GM12878 (cell line): ENCODE measurements at regions not wholly inside any gene's neighbourhood (a gene's known extent, or its start where the extent isn't known, plus 50 kb on each side); places are given as distances from the start of the nearest gene placed in this dataset.

Experiments
- ATAC-seq: fragments of 200-7000 bp; cut with Tn5 transposase; 3 replicates; pipeline ENCODE4 v1.9.1; 2020; ENCODE audit warnings: mild to moderate bottlenecking, moderate library complexity
- BruUV-seq: library from RNA; stranded (reverse); fragments of 400-500 nt; replicated peaks from 2 replicates; lab custom pipeline; 2021; lab: Mats Ljungman, UMichigan
- CTCF ChIA-PET: fragments of 300-600 bp; sonication (Branson Sonifier 250); formaldehyde crosslinking; extraction: SDS; loops from one replicate; lab custom pipeline; 2021; ENCODE audit warnings: inconsistent platforms; lab: Yijun Ruan, JAX
- POLR2A ChIA-PET: fragments of 350-600 bp; formaldehyde crosslinking; extraction: SDS; loops from one replicate; lab custom pipeline; 2021; ENCODE audit warnings: inconsistent platforms; lab: Charles Lee
- RAD21 ChIA-PET: fragments of 300-600 bp; sonication (Branson Sonifier 250); formaldehyde crosslinking; loops from one replicate; lab custom pipeline; 2023; ENCODE audit warnings: antibody characterized with exemption; ENCODE audit not compliant: unreplicated experiment; lab: Charles Lee
- SMC1A ChIA-PET: fragments of 300-600 bp; sonication (Branson Sonifier 250); formaldehyde crosslinking; loops from one replicate; lab custom pipeline; 2023; ENCODE audit not compliant: unreplicated experiment, uncharacterized antibody; lab: Charles Lee
- DNase-seq: peaks from one replicate; pipeline ENCODE4 v3.0.0-alpha.2; 2011; ENCODE audit warnings: low read depth, low spot score
- FAIRE-seq: peaks from 3 replicates; lab custom pipeline; 2011; peaks lifted over from hg19 to GRCh38; lab: Jason Lieb, UNC
- H2AFZ ChIP-seq: 2 replicates; pipeline ENCODE4 v1.6.0; 2011; ENCODE audit warnings: low read depth, low read length, control low read depth; ENCODE audit not compliant: control insufficient read depth
- H3K27ac ChIP-seq: 2 replicates; pipeline ENCODE4 v1.5.1; 2011; ENCODE audit warnings: control low read depth; ENCODE audit not compliant: control insufficient read depth, insufficient read depth
- H3K27me3 ChIP-seq, 2 experiments: replicated peaks in 1 of 2; 2 replicates each; pipeline versions ENCODE4 v1.6.0 to v1.6.1; 2011; ENCODE audit warnings: low read length in 1 of 2; ENCODE audit not compliant: control insufficient read depth in 2 of 2, insufficient read depth in 2 of 2
- H3K36me3 ChIP-seq, 2 experiments: 2 replicates each; pipeline ENCODE4 v1.5.1; 2011; ENCODE audit warnings: low read length in 1 of 2; ENCODE audit not compliant: control insufficient read depth in 2 of 2, insufficient read depth in 2 of 2
- H3K4me1 ChIP-seq: 2 replicates; pipeline ENCODE4 v1.6.1; 2011; ENCODE audit warnings: mild to moderate bottlenecking, low read length, moderate library complexity, mixed read lengths; ENCODE audit not compliant: control insufficient read depth, insufficient read depth
- H3K4me2 ChIP-seq: 2 replicates; pipeline ENCODE4 v1.6.0; 2011; ENCODE audit warnings: control low read depth; ENCODE audit not compliant: control insufficient read depth, insufficient read depth
- H3K4me3 ChIP-seq: fragments of 200-600 bp; sonication (generic); 2 replicates; pipeline ENCODE4 v1.5.1; 2016
- H3K79me2 ChIP-seq: 2 replicates; pipeline ENCODE4 v1.6.0; 2011; ENCODE audit warnings: low read length; ENCODE audit not compliant: control insufficient read depth, insufficient read depth
- H3K9ac ChIP-seq: 2 replicates; pipeline ENCODE4 v1.8.0; 2011; ENCODE audit warnings: low read length, control low read depth, mixed read lengths; ENCODE audit not compliant: control insufficient read depth, insufficient read depth
- H3K9me3 ChIP-seq: replicated peaks from 3 replicates; pipeline ENCODE4 v1.5.1; 2011; ENCODE audit warnings: mild to moderate bottlenecking, low read length; ENCODE audit not compliant: control insufficient read depth, insufficient read depth
- H4K20me1 ChIP-seq: 2 replicates; pipeline ENCODE4 v1.6.0; 2011; ENCODE audit not compliant: control insufficient read depth, insufficient read depth
- EED ChIP-seq: sonication (generic); IDR thresholded peaks from 2 replicates; pipeline ENCODE4 v1.6.1; 2016; ENCODE audit warnings: antibody characterized with exemption, low read depth
- KLF5 ChIP-seq: fragments of 450-650 bp; IDR thresholded peaks from 2 replicates; pipeline ENCODE4 v1.6.1; 2014; ENCODE audit warnings: mild to moderate bottlenecking; ENCODE audit not compliant: partially characterized antibody
- MYB ChIP-seq: fragments of 150-350 bp; IDR thresholded peaks from 2 replicates; pipeline ENCODE4 v1.6.1; 2014; ENCODE audit warnings: mild to moderate bottlenecking, low read depth, low read length, borderline replicate concordance
- RAD21 ChIP-seq: IDR thresholded peaks from 2 replicates; pipeline ENCODE4 v1.6.1; 2011; ENCODE audit warnings: mild to moderate bottlenecking, low read depth, low read length, moderate library complexity; ENCODE audit not compliant: insufficient read depth
- RB1 ChIP-seq: fragments of 450-650 bp; formaldehyde crosslinking; IDR thresholded peaks from 2 replicates; pipeline ENCODE4 v1.6.1; 2017; ENCODE audit warnings: mild to moderate bottlenecking, borderline replicate concordance
- SMARCA5 ChIP-seq: fragments of 450-650 bp; IDR thresholded peaks from 2 replicates; pipeline ENCODE4 v1.6.1; 2017; ENCODE audit warnings: mild to moderate bottlenecking
- SMC3 ChIP-seq: IDR thresholded peaks from 2 replicates; pipeline ENCODE4 v1.6.1; 2011; ENCODE audit warnings: low read length, improper control_type of control experiment, borderline replicate concordance
- YY1 ChIP-seq: IDR thresholded peaks from 2 replicates; pipeline ENCODE4 v1.6.1; 2011; ENCODE audit warnings: low read depth, mild to moderate bottlenecking, low read length
- ZNF217 ChIP-seq: fragments of 450-650 bp; IDR thresholded peaks from 2 replicates; pipeline ENCODE4 v1.6.1; 2017; ENCODE audit warnings: antibody characterized with exemption, mild to moderate bottlenecking
- WGBS: methylation state at CpG from one replicate; pipeline ENCODE4 v1.1.6; 2016; ENCODE audit warnings: low lambda C conversion rate; ENCODE audit not compliant: insufficient replicate concordance, insufficient coverage; ENCODE audit errors: missing lambda C conversion rate; 5-methylcytosine and 5-hydroxymethylcytosine counted together
- in situ Hi-C: fragments of 300-500 bp; cut with MboI; formaldehyde crosslinking; loops from 9 replicates; pipeline ENCODE4 v1.14.3; 2018; ENCODE audit warnings: mixed read lengths
- intact Hi-C: fragments of 100-400 bp; cut with micrococcal nuclease; formaldehyde crosslinking; loops from one replicate; pipeline ENCODE4 v1.14.2; 2022; ENCODE audit not compliant: unreplicated experiment
- TF ChIP-seq, protein P1 (sequence below): IDR thresholded peaks from 2 replicates; pipeline ENCODE4 v1.6.1; 2012; ENCODE audit warnings: low read depth, low read length, improper control_type of control experiment
- TF ChIP-seq, protein P2 (sequence below), 3 experiments: IDR thresholded peaks in 2 of 3; conservative IDR thresholded peaks in 1 of 3; 2 replicates each; pipeline ENCODE4 v1.5.1; 2011; ENCODE audit warnings: low read depth in 3 of 3, low read length in 3 of 3, mild to moderate bottlenecking in 3 of 3, control low read depth in 2 of 3, moderate library complexity in 2 of 3, inconsistent platforms in 1 of 3, mixed read lengths in 1 of 3; ENCODE audit not compliant: control insufficient read depth in 2 of 3, insufficient read depth in 1 of 3; ENCODE audit errors: extremely low read depth in 1 of 3
- TF ChIP-seq, protein P3 (sequence below): fragments of 450-650 bp; IDR thresholded peaks from 2 replicates; pipeline ENCODE4 v1.6.1; 2017; ENCODE audit warnings: mild to moderate bottlenecking, low read depth, inconsistent platforms; ENCODE audit not compliant: poor library complexity, severe bottlenecking

DNA sequence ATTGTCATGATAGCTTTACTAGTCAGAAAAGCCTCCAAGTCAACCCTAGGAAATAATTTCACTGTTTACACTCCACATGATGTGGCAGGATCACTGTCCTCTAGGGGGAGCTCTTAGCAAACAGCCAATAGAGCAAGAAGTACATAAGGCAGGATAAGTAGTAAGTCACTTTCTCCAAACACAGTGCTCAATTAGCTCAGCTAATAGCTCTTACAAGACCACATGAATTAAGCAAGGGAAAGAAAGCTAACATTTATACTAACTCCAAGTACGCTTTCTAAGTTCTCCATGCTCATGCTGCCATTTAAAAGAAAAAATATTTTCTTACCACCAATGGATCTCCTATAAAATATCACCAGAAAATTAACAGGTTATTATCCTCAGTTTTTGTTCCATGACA lies 66.9 kb upstream of the LRIF1 start:
- WGBS: 0% methylated on average over 1 of the region's 1 CpG
- ChIA-PET POLR2A (interaction anchor here (0.9 to 1.1 kb wide), 2 partner anchors 185 to 190 kb away, joined by 3 to 7 read pairs; no protein-coding TSS in a partner anchor), RAD21 (interaction anchor here (0.7 to 3.3 kb wide), 28 partner anchors 11 to 1622 kb away, joined by 3 to 28 read pairs (median 5); partner anchors contain the start of genes CEPT1 and DRAM2), SMC1A (interaction anchor here (0.6 to 3.3 kb wide), 46 partner anchors 9 to 739 kb away, joined by 3 to 29 read pairs (median 5); no protein-coding TSS in a partner anchor), CTCF (interaction anchor here (0.6 to 2.8 kb wide), 85 partner anchors 10 to 1274 kb away, joined by 3 to 76 read pairs (median 5); partner anchors contain the start of genes DENND2D, INKA2 and WDR77)
- no peaks in the 10 kb centered on the region for H3K4me1 ChIP-seq
- H4K20me1 ChIP-seq: no peaks in the 10 kb centered on the region
- H3K4me3 ChIP-seq: no peak overlapping the region
- H3K36me3 ChIP-seq: no peaks in the 10 kb centered on the region
- H3K79me2 ChIP-seq: no peaks in the 10 kb centered on the region
- peak; percentile 44 for FAIRE-seq
- DNase-seq: peak; percentile 45
- peak; percentile 95 for ATAC-seq
- no peak overlapping the region for H3K9ac ChIP-seq
- no peaks in the 10 kb centered on the region for H3K27me3 ChIP-seq
- in situ Hi-C loops: no loop called here
- no peak overlapping the region for H3K27ac ChIP-seq
- peak overlapping the region; percentile 46 for H2AFZ ChIP-seq
- H3K9me3 ChIP-seq: no peaks in the 10 kb centered on the region; the same call in 2 of the 3 replicates
- TF ChIP-seq SMARCA5: peak; percentile 97
- TF ChIP-seq YY1: 0 out of 2 replicates have a peak, but pooled peaks have one; percentile 21
- no peak for TF ChIP-seq EED
- peak; percentile 58; the same call in 1 of the 2 replicates for TF ChIP-seq SMC3
- no peak for TF ChIP-seq KLF5
- TF ChIP-seq, protein P1, sequence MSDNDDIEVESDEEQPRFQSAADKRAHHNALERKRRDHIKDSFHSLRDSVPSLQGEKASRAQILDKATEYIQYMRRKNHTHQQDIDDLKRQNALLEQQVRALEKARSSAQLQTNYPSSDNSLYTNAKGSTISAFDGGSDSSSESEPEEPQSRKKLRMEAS: no peak
- TF ChIP-seq, protein P2, sequence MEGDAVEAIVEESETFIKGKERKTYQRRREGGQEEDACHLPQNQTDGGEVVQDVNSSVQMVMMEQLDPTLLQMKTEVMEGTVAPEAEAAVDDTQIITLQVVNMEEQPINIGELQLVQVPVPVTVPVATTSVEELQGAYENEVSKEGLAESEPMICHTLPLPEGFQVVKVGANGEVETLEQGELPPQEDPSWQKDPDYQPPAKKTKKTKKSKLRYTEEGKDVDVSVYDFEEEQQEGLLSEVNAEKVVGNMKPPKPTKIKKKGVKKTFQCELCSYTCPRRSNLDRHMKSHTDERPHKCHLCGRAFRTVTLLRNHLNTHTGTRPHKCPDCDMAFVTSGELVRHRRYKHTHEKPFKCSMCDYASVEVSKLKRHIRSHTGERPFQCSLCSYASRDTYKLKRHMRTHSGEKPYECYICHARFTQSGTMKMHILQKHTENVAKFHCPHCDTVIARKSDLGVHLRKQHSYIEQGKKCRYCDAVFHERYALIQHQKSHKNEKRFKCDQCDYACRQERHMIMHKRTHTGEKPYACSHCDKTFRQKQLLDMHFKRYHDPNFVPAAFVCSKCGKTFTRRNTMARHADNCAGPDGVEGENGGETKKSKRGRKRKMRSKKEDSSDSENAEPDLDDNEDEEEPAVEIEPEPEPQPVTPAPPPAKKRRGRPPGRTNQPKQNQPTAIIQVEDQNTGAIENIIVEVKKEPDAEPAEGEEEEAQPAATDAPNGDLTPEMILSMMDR (IDR thresholded peaks at IDR 0.05 in 2 of 3, conservative IDR thresholded peaks at IDR 0.05 in 1 of 3; ENCODE audit: control insufficient read depth in 2 of 3, extremely low read depth in 1 of 3, insufficient read depth in 1 of 3, low read depth in 3 of 3, low read length in 3 of 3): peak; percentile 80 to 90 (median 90)
- peak; percentile 69 for TF ChIP-seq RAD21
- TF ChIP-seq MYB: no peak
- peak; percentile 93 for TF ChIP-seq ZNF217
- TF ChIP-seq, protein P3, sequence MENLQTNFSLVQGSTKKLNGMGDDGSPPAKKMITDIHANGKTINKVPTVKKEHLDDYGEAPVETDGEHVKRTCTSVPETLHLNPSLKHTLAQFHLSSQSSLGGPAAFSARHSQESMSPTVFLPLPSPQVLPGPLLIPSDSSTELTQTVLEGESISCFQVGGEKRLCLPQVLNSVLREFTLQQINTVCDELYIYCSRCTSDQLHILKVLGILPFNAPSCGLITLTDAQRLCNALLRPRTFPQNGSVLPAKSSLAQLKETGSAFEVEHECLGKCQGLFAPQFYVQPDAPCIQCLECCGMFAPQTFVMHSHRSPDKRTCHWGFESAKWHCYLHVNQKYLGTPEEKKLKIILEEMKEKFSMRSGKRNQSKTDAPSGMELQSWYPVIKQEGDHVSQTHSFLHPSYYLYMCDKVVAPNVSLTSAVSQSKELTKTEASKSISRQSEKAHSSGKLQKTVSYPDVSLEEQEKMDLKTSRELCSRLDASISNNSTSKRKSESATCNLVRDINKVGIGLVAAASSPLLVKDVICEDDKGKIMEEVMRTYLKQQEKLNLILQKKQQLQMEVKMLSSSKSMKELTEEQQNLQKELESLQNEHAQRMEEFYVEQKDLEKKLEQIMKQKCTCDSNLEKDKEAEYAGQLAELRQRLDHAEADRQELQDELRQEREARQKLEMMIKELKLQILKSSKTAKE: peak; percentile 25
- peak; percentile 60; the same call in 1 of the 2 replicates for TF ChIP-seq RB1
- intact Hi-C loops: loop anchor here (2.0 to 5.0 kb wide), 6 partner anchors 97 to 370 kb away; partner anchors contain the start of genes CEPT1 and DRAM2
- H3K4me2 ChIP-seq: no peak overlapping the region
- no TSS peak for BruUV-seq
